ENCODE measurements at regions not wholly inside any gene's neighbourhood (a gene's known extent, or its start where the extent isn't known, plus 50 kb on each side); places are given as distances from the start of the nearest gene placed in this dataset.

DNA sequence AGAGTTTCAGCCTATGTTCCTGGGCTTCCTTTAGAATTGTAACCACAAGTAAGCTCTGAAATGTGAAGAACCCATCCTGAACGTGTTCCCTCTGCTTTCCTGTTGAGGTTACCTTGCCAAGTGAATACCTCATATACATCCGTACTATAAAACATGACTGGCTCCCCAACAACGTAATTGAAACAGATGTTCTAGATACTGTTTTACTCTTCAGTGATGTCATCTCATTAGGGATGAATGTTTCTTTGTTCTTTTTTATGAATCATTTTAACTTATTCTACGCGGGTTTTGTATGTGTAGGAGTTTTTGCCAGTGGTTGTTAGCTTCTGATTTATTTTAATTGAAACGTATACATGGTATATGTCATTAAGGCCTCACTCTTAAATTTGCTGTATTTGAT lies 166.8 kb downstream of the SAMD5 start:
- CTCF ChIA-PET: no interaction called here
- no peaks in the 10 kb centered on the region for H3K4me1 ChIP-seq
- DNase-seq (ENCODE audit: low read depth in 1 of 2, low spot score in 1 of 2) (no peak), ATAC-seq (no peak), FAIRE-seq (no peak)
- no peak overlapping the region for H3K27ac ChIP-seq
- no peak overlapping the region for H3K4me3 ChIP-seq
- POLR2A ChIA-PET: no interaction called here
- no peaks in the 10 kb centered on the region for H3K9me3 ChIP-seq
- WGBS (ENCODE audit: missing lambda C conversion rate): 71% methylated on average over 6 of the region's 6 CpGs
- no peak overlapping the region for H3K4me2 ChIP-seq
- no peak for TF ChIP-seq TFCP2L1 (CRISPR knock-in tag; IDR thresholded peaks at IDR 0.05)
- TF ChIP-seq MAZ (IDR thresholded peaks at IDR 0.05; ENCODE audit: borderline replicate concordance, low read depth, low read length): no peak
- no peak for TF ChIP-seq GATA3 (IDR thresholded peaks at IDR 0.05; ENCODE audit: borderline replicate concordance)
- TF ChIP-seq, protein P1, sequence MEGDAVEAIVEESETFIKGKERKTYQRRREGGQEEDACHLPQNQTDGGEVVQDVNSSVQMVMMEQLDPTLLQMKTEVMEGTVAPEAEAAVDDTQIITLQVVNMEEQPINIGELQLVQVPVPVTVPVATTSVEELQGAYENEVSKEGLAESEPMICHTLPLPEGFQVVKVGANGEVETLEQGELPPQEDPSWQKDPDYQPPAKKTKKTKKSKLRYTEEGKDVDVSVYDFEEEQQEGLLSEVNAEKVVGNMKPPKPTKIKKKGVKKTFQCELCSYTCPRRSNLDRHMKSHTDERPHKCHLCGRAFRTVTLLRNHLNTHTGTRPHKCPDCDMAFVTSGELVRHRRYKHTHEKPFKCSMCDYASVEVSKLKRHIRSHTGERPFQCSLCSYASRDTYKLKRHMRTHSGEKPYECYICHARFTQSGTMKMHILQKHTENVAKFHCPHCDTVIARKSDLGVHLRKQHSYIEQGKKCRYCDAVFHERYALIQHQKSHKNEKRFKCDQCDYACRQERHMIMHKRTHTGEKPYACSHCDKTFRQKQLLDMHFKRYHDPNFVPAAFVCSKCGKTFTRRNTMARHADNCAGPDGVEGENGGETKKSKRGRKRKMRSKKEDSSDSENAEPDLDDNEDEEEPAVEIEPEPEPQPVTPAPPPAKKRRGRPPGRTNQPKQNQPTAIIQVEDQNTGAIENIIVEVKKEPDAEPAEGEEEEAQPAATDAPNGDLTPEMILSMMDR (IDR thresholded peaks at IDR 0.05): no peak
- TF ChIP-seq, protein P2, sequence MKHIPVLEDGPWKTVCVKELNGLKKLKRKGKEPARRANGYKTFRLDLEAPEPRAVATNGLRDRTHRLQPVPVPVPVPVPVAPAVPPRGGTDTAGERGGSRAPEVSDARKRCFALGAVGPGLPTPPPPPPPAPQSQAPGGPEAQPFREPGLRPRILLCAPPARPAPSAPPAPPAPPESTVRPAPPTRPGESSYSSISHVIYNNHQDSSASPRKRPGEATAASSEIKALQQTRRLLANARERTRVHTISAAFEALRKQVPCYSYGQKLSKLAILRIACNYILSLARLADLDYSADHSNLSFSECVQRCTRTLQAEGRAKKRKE (CRISPR knock-in tag; IDR thresholded peaks at IDR 0.05; ENCODE audit: low read depth): no peak
- no peak for TF ChIP-seq TP53 (CRISPR knock-in tag; IDR thresholded peaks at IDR 0.05)
- TF ChIP-seq ESRRA (IDR thresholded peaks at IDR 0.05; ENCODE audit: borderline replicate concordance, low read length): no peak
- TF ChIP-seq CBX8 (IDR thresholded peaks at IDR 0.05): no peak
- no peak for TF ChIP-seq CBX2 (IDR thresholded peaks at IDR 0.05; ENCODE audit: borderline replicate concordance, low read depth)
- no peak for TF ChIP-seq HDAC2 (IDR thresholded peaks at IDR 0.05)
- TF ChIP-seq RCOR1 (IDR thresholded peaks at IDR 0.05; ENCODE audit: low read depth, low read length): no peak
- no peak for TF ChIP-seq JUNB (IDR thresholded peaks at IDR 0.05)
- no peak for TF ChIP-seq FOSB (CRISPR knock-in tag; IDR thresholded peaks at IDR 0.05)
- no peak for TF ChIP-seq HOXA7 (CRISPR knock-in tag; IDR thresholded peaks at IDR 0.05)

DNA sequence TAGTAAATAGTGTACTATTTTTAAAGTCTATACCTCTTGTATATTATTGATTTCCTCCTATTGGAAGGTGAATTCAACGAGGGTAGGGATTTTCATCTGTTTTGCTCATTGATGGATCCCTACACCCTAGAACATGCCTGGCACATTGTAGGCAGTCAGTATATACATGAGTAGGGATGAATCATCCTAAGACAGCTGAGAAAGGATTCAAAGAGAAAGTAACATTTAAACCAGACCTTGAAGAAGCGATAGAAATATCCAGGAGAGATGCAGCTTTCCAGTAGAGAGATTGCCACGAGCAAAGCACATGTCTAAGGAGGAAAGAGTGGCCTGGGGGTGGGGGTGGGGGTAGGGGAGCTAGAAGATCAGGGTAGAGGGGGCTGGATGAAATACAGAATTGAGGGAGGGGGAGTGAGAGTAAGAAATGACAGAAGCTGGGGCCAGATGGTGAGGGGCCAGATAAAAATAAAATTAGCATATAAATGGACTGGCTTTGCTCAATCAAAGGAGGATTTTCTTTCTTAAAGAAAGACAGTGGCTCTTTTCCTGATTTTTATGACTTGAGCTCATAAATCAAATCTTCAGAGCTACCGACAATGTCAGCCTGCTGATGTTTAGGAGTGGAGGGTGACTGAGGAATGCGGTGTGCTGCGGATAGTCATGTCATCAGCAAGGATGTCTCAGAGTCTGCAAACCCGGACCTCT lies 168.2 kb downstream of the SAMD5 start:
- WGBS (ENCODE audit: missing lambda C conversion rate): 54% methylated on average over 7 of the region's 7 CpGs

DNA sequence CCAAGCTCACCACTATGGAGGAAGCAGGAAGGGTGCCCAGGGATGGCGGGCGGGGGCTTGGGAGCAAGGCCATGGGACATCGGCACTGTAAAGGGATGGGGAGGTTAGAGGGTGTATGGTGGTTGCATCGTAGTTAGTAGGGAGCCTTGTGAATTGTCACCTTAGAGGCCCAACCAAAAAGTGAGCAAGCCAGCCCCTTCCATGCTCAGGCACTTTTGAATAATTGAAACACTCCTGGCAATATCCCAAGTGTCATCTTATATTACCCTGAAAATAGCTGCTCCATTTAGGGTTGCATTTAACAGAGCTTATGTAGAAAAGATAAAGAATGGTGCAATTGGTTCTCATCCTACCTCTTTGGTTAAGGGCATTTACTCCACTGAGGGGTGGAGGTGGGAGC lies 169.2 kb downstream of the SAMD5 start:
- WGBS (ENCODE audit: missing lambda C conversion rate): 26% methylated on average over 4 of the region's 4 CpGs
- no peaks in the 10 kb centered on the region for H3K9me3 ChIP-seq
- TF ChIP-seq MYC (IDR thresholded peaks at IDR 0.05; ENCODE audit: borderline replicate concordance, low read length): no peak
- TF ChIP-seq NPAS2 (CRISPR knock-in tag; IDR thresholded peaks at IDR 0.05; ENCODE audit: borderline replicate concordance): no peak
- TF ChIP-seq MAZ (IDR thresholded peaks at IDR 0.05; ENCODE audit: borderline replicate concordance, low read depth, low read length): no peak
- TF ChIP-seq TFCP2L1 (CRISPR knock-in tag; IDR thresholded peaks at IDR 0.05): no peak
- no peak for TF ChIP-seq RAD21 (conservative IDR thresholded peaks at IDR 0.05 in 1 of 2, IDR thresholded peaks at IDR 0.05 in 1 of 2)
- no peak for TF ChIP-seq PHF8 (IDR thresholded peaks at IDR 0.05; ENCODE audit: borderline replicate concordance, low read depth)
- TF ChIP-seq, protein P3, sequence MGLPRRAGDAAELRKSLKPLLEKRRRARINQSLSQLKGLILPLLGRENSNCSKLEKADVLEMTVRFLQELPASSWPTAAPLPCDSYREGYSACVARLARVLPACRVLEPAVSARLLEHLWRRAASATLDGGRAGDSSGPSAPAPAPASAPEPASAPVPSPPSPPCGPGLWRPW (IDR thresholded peaks at IDR 0.05): no peak
- no peak for TF ChIP-seq CHD2 (IDR thresholded peaks at IDR 0.05; ENCODE audit: low read length, partially characterized antibody)
- no peak for TF ChIP-seq POLR2A (IDR thresholded peaks at IDR 0.05; ENCODE audit: low read length)
- no peak for TF ChIP-seq HOXA7 (CRISPR knock-in tag; IDR thresholded peaks at IDR 0.05)
- no peak for TF ChIP-seq EP300 (IDR thresholded peaks at IDR 0.05)
- CTCF ChIA-PET: no interaction called here
- H3K4me3 ChIP-seq: no peak overlapping the region
- FAIRE-seq (no peak), ATAC-seq (no peak), DNase-seq (ENCODE audit: low read depth in 1 of 2, low spot score in 1 of 2) (no peak)
- no peak overlapping the region for H3K4me2 ChIP-seq
- no peak overlapping the region for H3K27ac ChIP-seq
- POLR2A ChIA-PET: no interaction called here
- H3K4me1 ChIP-seq: no peaks in the 10 kb centered on the region

More for the DNA sequence above, 168.2 kb downstream of the SAMD5 start:
- ATAC-seq (no peak), FAIRE-seq (no peak), DNase-seq (ENCODE audit: low read depth in 1 of 2, low spot score in 1 of 2) (no peak)
- no peak for TF ChIP-seq JUNB (IDR thresholded peaks at IDR 0.05)
- TF ChIP-seq BHLHE40 (IDR thresholded peaks at IDR 0.05; ENCODE audit: low read depth, low read length): no peak
- no peak for TF ChIP-seq HDAC2 (IDR thresholded peaks at IDR 0.05)
- TF ChIP-seq, protein P2 (CRISPR knock-in tag; IDR thresholded peaks at IDR 0.05; ENCODE audit: low read depth): no peak
- Histone ChIP-seq H3K4me3 (no peak overlapping the region), H3K4me1 (no peaks in the 10 kb centered on the region), H3K4me2 (no peak overlapping the region), H3K9me3 (no peaks in the 10 kb centered on the region), H3K27ac (no peak overlapping the region)
- CTCF ChIA-PET: no interaction called here
- POLR2A ChIA-PET: no interaction called here
